Neuronal stem cell (in vitro differentiated cells): ENCODE measurements at regions not wholly inside any gene's neighbourhood (a gene's known extent, or its start where the extent isn't known, plus 50 kb on each side); places are given as distances from the start of the nearest gene placed in this dataset.

Experiments used
- DNase-seq: peaks from one replicate; pipeline ENCODE4 v3.0.0-alpha.2; 2013; ENCODE audit warnings: low spot score
- H2AFZ ChIP-seq: one replicate; pipeline ENCODE4 v1.6.1; 2013; ENCODE audit warnings: mild to moderate bottlenecking, low read length, inconsistent platforms
- H2AK5ac ChIP-seq: 2 replicates; pipeline ENCODE4 v1.6.1; 2013; ENCODE audit warnings: low read depth, mild to moderate bottlenecking, inconsistent platforms, low read length, moderate library complexity, mixed read lengths
- H2BK120ac ChIP-seq: 2 replicates; pipeline ENCODE4 v1.6.1; 2013; ENCODE audit warnings: low read depth, mild to moderate bottlenecking, inconsistent platforms, low read length, moderate library complexity, mixed read lengths
- H2BK12ac ChIP-seq: one replicate; pipeline ENCODE4 v1.6.1; 2013; ENCODE audit warnings: low read length, inconsistent platforms
- H2BK15ac ChIP-seq: 2 replicates; pipeline ENCODE4 v1.6.1; 2013; ENCODE audit warnings: mild to moderate bottlenecking, low read length, inconsistent platforms, mixed read lengths
- H2BK5ac ChIP-seq: one replicate; pipeline ENCODE4 v1.6.1; 2013; ENCODE audit warnings: inconsistent platforms, mild to moderate bottlenecking, low read length, moderate library complexity
- H3K14ac ChIP-seq: one replicate; pipeline ENCODE4 v1.6.1; 2013; ENCODE audit warnings: low read length, inconsistent platforms
- H3K18ac ChIP-seq: 2 replicates; pipeline ENCODE4 v1.6.1; 2013; ENCODE audit warnings: low read length, inconsistent platforms
- H3K23ac ChIP-seq: 2 replicates; pipeline ENCODE4 v1.6.1; 2013; ENCODE audit warnings: low read depth, mild to moderate bottlenecking, mixed read lengths, low read length, inconsistent platforms; ENCODE audit not compliant: poor library complexity
- H3K27ac ChIP-seq: replicated peaks from 3 replicates; pipeline ENCODE4 v1.5.1; 2013; ENCODE audit warnings: low read length, inconsistent platforms
- H3K27me3 ChIP-seq, 3 experiments: 2 replicates each; pipeline ENCODE4 v1.6.1; 2013; ENCODE audit warnings: low read length in 3 of 3, mild to moderate bottlenecking in 2 of 3, inconsistent platforms in 1 of 3, low read depth in 1 of 3, mixed read lengths in 1 of 3, moderate library complexity in 1 of 3; ENCODE audit not compliant: control insufficient read depth in 3 of 3, insufficient read depth in 3 of 3
- H3K36me3 ChIP-seq, 2 donors: replicated peaks in 1 of 2; 2 replicates each; pipeline ENCODE4 v1.6.1; 2013; ENCODE audit warnings: low read length in 2 of 2; ENCODE audit not compliant: control insufficient read depth in 2 of 2, insufficient read depth in 2 of 2
- H3K4ac ChIP-seq: 2 replicates; pipeline ENCODE4 v1.6.1; 2013; ENCODE audit warnings: inconsistent platforms, mild to moderate bottlenecking, low read length, moderate library complexity
- H3K4me1 ChIP-seq, 2 donors: 1 replicate in 1 of 2; 2 replicates in 1 of 2; pipeline ENCODE4 v1.6.1; 2013; ENCODE audit warnings: low read length in 2 of 2, low read depth in 1 of 2; ENCODE audit not compliant: control insufficient read depth in 2 of 2, insufficient read depth in 1 of 2
- H3K4me2 ChIP-seq: one replicate; pipeline ENCODE4 v1.6.1; 2013; ENCODE audit warnings: mild to moderate bottlenecking, low read length, inconsistent platforms; ENCODE audit not compliant: insufficient read depth, poor library complexity, severe bottlenecking
- H3K4me3 ChIP-seq, 2 donors: 2 replicates each; pipeline ENCODE4 v1.5.1; 2013; ENCODE audit warnings: low read length in 2 of 2, mild to moderate bottlenecking in 2 of 2, inconsistent platforms in 1 of 2, moderate library complexity in 1 of 2
- H3K79me1 ChIP-seq: one replicate; pipeline ENCODE4 v1.6.1; 2013; ENCODE audit warnings: low read depth, mild to moderate bottlenecking, inconsistent platforms, low read length, moderate library complexity
- H3K9ac ChIP-seq: one replicate; pipeline ENCODE4 v1.6.1; 2013; ENCODE audit warnings: mild to moderate bottlenecking, low read depth, low read length, inconsistent platforms; ENCODE audit not compliant: poor library complexity
- H3K9me3 ChIP-seq, 2 donors: replicated peaks in 1 of 2; 2 replicates each; pipeline versions ENCODE3 to v1.6.1; 2013; ENCODE audit warnings: low read length in 2 of 2, mild to moderate bottlenecking in 2 of 2, inconsistent platforms in 1 of 2, low read depth in 1 of 2, mixed read lengths in 1 of 2, moderate library complexity in 1 of 2; ENCODE audit not compliant: control insufficient read depth in 2 of 2, insufficient read depth in 1 of 2
- H4K8ac ChIP-seq: one replicate; pipeline ENCODE4 v1.6.1; 2013; ENCODE audit warnings: low read depth, mild to moderate bottlenecking, inconsistent platforms, low read length, moderate library complexity
- H4K91ac ChIP-seq: one replicate; pipeline ENCODE4 v1.6.1; 2013; ENCODE audit warnings: low read length, low read depth, mild to moderate bottlenecking, inconsistent platforms; ENCODE audit not compliant: poor library complexity
- WGBS, 2 donors: extraction: QIAGEN DNeasy Blood & Tissue Kit; methylation state at CpG; one replicate each; pipeline ENCODE4 v1.1.7; 2013; ENCODE audit warnings: missing lambda C conversion rate in 2 of 2, mixed read lengths in 1 of 2; ENCODE audit not compliant: insufficient read length in 2 of 2, insufficient replicate concordance in 1 of 2; ENCODE audit errors: extremely low coverage in 2 of 2; 5-methylcytosine and 5-hydroxymethylcytosine counted together

DNA sequence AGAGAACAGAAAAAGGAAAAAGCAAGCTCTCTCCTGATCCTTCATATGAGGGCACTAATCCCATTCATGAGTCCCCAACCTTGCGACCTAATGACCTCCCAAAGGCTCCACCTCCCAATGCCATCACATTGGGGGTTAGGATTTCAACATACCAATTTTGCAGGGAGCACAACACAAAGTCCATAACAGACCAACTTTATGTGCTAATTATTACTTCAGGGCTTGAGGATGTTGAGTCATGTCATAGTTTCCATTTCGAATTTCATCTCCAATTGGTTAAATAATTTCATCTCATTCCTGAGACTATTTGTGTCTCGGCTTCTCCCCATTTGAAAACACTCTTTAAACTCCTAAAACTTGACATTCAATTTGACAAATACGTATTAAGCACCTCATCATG is 69.9 kb upstream of the KLF7 start:
- no peaks in the 10 kb centered on the region for H3K36me3 ChIP-seq
- DNase-seq = no peak
- H3K4me3 ChIP-seq = no peak overlapping the region
- no peak overlapping the region for H2BK15ac ChIP-seq
- H3K4me1 ChIP-seq = peaks cover 8 to 10% of the 10 kb centered on the region in 2 donors
- no peak overlapping the region for H2AFZ ChIP-seq
- no peak overlapping the region for H2BK12ac ChIP-seq
- H3K23ac ChIP-seq = no peak overlapping the region
- no peak overlapping the region for H3K27ac ChIP-seq
- H3K4me2 ChIP-seq = no peak overlapping the region
- no peak overlapping the region for H3K4ac ChIP-seq
- H2BK5ac ChIP-seq = no peak overlapping the region
- H3K14ac ChIP-seq = no peak overlapping the region
- H3K79me1 ChIP-seq = no peaks in the 10 kb centered on the region
- no peak overlapping the region for H2BK120ac ChIP-seq
- no peak overlapping the region for H4K8ac ChIP-seq
- no CpG with 5 or more reads among the region's 4 CpGs for WGBS, 2 donors
- H3K27me3 ChIP-seq = no peaks in the 10 kb centered on the region
- H3K18ac ChIP-seq = no peak overlapping the region
- no peak overlapping the region for H2AK5ac ChIP-seq
- H4K91ac ChIP-seq = no peak overlapping the region
- H3K9me3 ChIP-seq = no peaks in the 10 kb centered on the region
- H3K9ac ChIP-seq = no peak overlapping the region

DNA sequence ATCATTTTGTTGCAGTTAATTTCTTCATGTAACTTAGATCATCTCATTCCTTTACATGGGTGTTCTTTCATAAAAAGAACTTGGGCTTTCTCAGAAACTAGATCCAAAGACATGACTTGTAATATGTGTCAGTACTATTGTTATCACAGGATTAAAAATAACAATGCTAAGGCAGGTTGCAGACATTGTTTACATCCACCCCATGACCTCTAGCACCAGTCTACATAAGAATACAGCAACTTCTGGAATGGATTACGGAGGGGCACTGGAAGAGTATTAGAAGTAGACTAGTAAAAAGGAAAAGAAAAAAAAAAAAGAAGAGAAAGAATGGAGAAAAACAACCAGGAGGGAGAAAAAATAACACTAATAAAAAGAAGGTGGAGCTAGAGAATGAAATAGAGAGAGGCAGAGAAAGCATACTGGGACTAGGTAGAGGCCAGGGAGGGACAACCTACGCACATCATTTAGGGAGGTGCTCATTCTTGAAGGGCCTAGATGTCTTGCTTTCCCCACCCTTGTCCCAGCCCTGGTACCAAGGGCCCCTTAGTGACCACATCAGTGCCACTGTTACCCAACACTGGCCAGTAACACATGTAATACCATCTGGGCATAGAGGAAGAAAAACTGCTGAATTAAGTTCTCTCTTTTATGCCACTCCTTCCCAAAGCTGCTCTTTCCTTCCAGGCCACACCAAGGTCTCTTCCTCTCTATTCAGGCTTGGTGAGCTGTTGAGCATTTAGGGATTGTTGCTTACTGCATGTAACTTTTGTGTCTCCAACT is 70.6 kb upstream of the KLF7 start:
- no peaks in the 10 kb centered on the region for H3K9me3 ChIP-seq
- H3K27me3 ChIP-seq = no peaks in the 10 kb centered on the region
- no peak overlapping the region for H3K4ac ChIP-seq
- H2BK15ac ChIP-seq = no peak overlapping the region
- H2BK5ac ChIP-seq = no peak overlapping the region
- H3K4me2 ChIP-seq = no peak overlapping the region
- peaks cover 7 to 8% of the 10 kb centered on the region in 2 donors for H3K4me1 ChIP-seq
- no peak overlapping the region for H2AK5ac ChIP-seq
- H3K27ac ChIP-seq = no peak overlapping the region
- no peak overlapping the region for H3K4me3 ChIP-seq
- H4K91ac ChIP-seq = no peak overlapping the region
- no peaks in the 10 kb centered on the region for H3K36me3 ChIP-seq
- no peak overlapping the region for H2BK120ac ChIP-seq
- WGBS, 2 donors = no CpG with 5 or more reads among the region's 2 CpGs
- DNase-seq = no peak
- no peaks in the 10 kb centered on the region for H3K79me1 ChIP-seq
- no peak overlapping the region for H3K23ac ChIP-seq
- no peak overlapping the region for H3K14ac ChIP-seq
- no peak overlapping the region for H2BK12ac ChIP-seq
- H3K18ac ChIP-seq = no peak overlapping the region
- no peak overlapping the region for H2AFZ ChIP-seq
- no peak overlapping the region for H4K8ac ChIP-seq
- no peak overlapping the region for H3K9ac ChIP-seq

DNA sequence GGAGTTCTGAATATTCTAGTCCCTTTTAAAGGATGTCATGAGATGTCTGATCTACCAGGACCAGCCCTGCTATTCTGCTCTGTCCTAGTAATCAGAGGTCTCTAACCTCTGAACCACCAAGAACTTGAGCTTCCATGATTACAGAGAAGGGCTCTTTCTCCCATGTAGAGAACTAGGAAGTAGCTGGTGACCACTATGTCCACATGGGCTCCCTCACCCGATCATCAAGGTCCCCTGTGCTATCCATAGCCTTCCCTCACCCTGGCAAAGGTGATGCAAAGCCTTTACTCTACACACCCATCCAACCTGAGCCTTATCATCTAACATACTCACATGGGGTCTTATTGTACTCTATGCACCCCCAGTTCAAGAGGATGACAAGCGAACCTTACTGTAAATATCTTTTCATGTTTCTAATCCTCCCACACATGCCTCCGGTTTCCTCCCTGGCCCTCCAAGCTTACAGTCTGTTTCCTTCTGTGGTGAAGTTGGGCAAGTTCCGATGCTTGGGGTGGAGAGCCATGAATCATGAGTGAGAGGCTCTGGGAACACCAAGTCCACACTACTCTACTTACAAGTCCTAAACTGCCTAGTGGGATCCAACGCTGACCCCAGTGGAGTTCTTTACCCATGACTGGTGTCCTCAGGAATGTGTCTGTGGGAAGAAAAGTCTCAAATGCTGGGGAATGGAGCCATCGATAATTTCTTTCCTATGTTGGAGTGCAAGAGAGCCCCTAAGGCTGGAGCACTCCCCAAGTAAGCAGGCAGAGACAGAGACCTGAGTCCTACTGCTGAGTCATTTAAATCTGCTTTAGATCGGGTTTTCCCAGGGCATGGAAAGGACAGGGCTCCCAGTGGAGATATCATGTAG is 73.3 kb upstream of the KLF7 start:
- H4K8ac ChIP-seq = no peak overlapping the region
- H2BK12ac ChIP-seq = no peak overlapping the region
- WGBS, 2 donors = no CpG with 5 or more reads among the region's 7 CpGs
- H2AFZ ChIP-seq = no peak overlapping the region
- H3K27me3 ChIP-seq = no peaks in the 10 kb centered on the region
- no peak overlapping the region for H3K18ac ChIP-seq
- H3K27ac ChIP-seq = no peak overlapping the region
- H2BK5ac ChIP-seq = no peak overlapping the region
- no peaks in the 10 kb centered on the region for H3K79me1 ChIP-seq
- H3K4ac ChIP-seq = no peak overlapping the region
- no peaks in the 10 kb centered on the region for H3K36me3 ChIP-seq
- no peak overlapping the region for H3K4me2 ChIP-seq
- H2BK15ac ChIP-seq = no peak overlapping the region
- H3K9me3 ChIP-seq = no peaks in the 10 kb centered on the region
- H3K4me1 ChIP-seq = no peaks in the 10 kb centered on the region
- no peak overlapping the region for H4K91ac ChIP-seq
- DNase-seq = no peak
- H3K23ac ChIP-seq = no peak overlapping the region
- H3K9ac ChIP-seq = no peak overlapping the region
- H3K4me3 ChIP-seq = no peak overlapping the region
- H3K14ac ChIP-seq = no peak overlapping the region
- no peak overlapping the region for H2BK120ac ChIP-seq
- no peak overlapping the region for H2AK5ac ChIP-seq

DNA sequence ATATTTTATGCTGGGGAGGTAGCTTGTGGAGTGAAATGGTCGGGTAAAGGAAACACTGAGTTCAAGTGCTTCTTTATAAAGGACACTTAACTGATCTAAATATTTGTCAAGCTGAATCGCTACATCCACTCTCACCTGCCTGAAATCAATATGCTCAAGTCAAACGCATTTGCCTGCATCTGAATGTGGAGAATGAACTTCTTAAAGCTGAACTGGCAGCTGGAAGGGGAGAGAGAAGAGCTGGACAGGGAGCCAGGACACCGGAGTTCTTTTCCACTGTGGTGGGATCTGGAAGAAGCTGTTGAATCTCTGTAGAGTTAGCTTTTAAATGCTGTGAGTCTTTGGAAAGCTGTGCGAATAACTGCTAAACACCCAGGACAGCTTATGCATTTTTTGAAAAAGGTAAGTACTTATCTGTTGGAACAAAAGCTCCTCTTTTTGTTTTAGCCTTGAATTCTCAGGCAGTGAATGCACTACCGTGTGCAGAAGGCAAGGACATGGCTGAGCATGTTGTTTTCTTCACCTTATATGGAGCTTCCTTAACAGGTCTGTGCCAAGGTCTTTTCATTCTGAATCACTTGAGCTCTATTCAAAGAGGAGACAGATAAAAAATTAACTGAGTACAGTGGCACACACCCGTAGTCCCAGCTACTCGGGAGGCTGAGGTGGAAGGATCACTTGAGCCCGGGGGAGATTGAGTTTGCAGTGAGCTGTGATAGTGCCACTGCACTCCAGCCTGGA is 74.2 kb upstream of the KLF7 start:
- no peak overlapping the region for H4K91ac ChIP-seq
- H3K4ac ChIP-seq = no peak overlapping the region
- no peaks in the 10 kb centered on the region for H3K4me1 ChIP-seq
- H2BK12ac ChIP-seq = no peak overlapping the region
- no peak overlapping the region for H2AK5ac ChIP-seq
- H2AFZ ChIP-seq = no peak overlapping the region
- H3K9me3 ChIP-seq = no peaks in the 10 kb centered on the region
- H3K4me2 ChIP-seq = no peak overlapping the region
- no peak overlapping the region for H2BK120ac ChIP-seq
- H3K27me3 ChIP-seq = no peaks in the 10 kb centered on the region
- no peaks in the 10 kb centered on the region for H3K36me3 ChIP-seq
- DNase-seq = no peak
- no peak overlapping the region for H4K8ac ChIP-seq
- H3K4me3 ChIP-seq = no peak overlapping the region
- no CpG with 5 or more reads among the region's 9 CpGs for WGBS, 2 donors
- H2BK5ac ChIP-seq = no peak overlapping the region
- no peak overlapping the region for H3K23ac ChIP-seq
- no peak overlapping the region for H3K27ac ChIP-seq
- no peak overlapping the region for H3K18ac ChIP-seq
- no peak overlapping the region for H3K9ac ChIP-seq
- no peaks in the 10 kb centered on the region for H3K79me1 ChIP-seq
- H3K14ac ChIP-seq = no peak overlapping the region
- no peak overlapping the region for H2BK15ac ChIP-seq
